BLaER1 treated with 17β-estradiol and CSF1 and Interleukin-3, amounts not matched to agents 10 nM and 100 nM (cell line): ENCODE measurements at regions not wholly inside any gene's neighbourhood (a gene's known extent, or its start where the extent isn't known, plus 50 kb on each side); places are given as distances from the start of the nearest gene placed in this dataset.

ENCODE experiments used
- H3K27ac ChIP-seq, 11 experiments: shearing (Covaris generic); formaldehyde crosslinking; 2 replicates each; pipeline ENCODE4 v1.8.1; 2022
- H3K27me3 ChIP-seq, 11 experiments: shearing (Covaris generic); formaldehyde crosslinking; 2 replicates each; pipeline ENCODE4 v1.8.1; 2022
- H3K36me3 ChIP-seq, 11 experiments: shearing (Covaris generic); formaldehyde crosslinking; 2 replicates each; pipeline ENCODE4 v1.8.1; 2022
- H3K4me1 ChIP-seq, 10 experiments: shearing (Covaris generic); formaldehyde crosslinking; 2 replicates each; pipeline ENCODE4 v1.8.1; 2022
- H3K4me2 ChIP-seq, 11 experiments: shearing (Covaris generic); formaldehyde crosslinking; 2 replicates each; pipeline ENCODE4 v1.8.1; 2022
- H3K4me3 ChIP-seq, 10 experiments: shearing (Covaris generic); formaldehyde crosslinking; 2 replicates each; pipeline ENCODE4 v1.8.1; 2022
- H3K9ac ChIP-seq, 11 experiments: shearing (Covaris generic); formaldehyde crosslinking; 2 replicates each; pipeline ENCODE4 v1.8.1; 2022
- H3K9me3 ChIP-seq, 11 experiments: shearing (Covaris generic); formaldehyde crosslinking; replicated peaks in 1 of 11; 2 replicates each; pipeline ENCODE4 v1.8.1; 2022
- H4K20me1 ChIP-seq, 11 experiments: shearing (Covaris generic); formaldehyde crosslinking; 2 replicates each; pipeline ENCODE4 v1.8.1; 2022
- Cebpa-rat ChIP-seq, 11 experiments: shearing (Covaris generic); IDR thresholded peaks; 2 replicates each; pipeline ENCODE4 v1.8.1; 2022

- Histone ChIP-seq H3K9me3 (no peaks in the 10 kb centered on the region; a peak in 1 of 22 replicates), H4K20me1 (no peaks in the 10 kb centered on the region), H3K9ac (no peak overlapping the region), H3K4me1 (no peaks in the 10 kb centered on the region), H3K27ac (no peak overlapping the region), H3K4me2 (no peak overlapping the region), H3K36me3 (no peaks in the 10 kb centered on the region), H3K27me3 (no peaks in the 10 kb centered on the region), H3K4me3 (no peak overlapping the region)
- TF ChIP-seq Cebpa-rat (IDR thresholded peaks at IDR 0.05), result no peak
Observed at GRCh38 chr20:10947726-10948125, 273.9 kb upstream of the JAG1 start.

- Histone ChIP-seq H3K4me2 (no peak overlapping the region), H4K20me1 (no peaks in the 10 kb centered on the region), H3K36me3 (no peaks in the 10 kb centered on the region), H3K27ac (no peak overlapping the region), H3K9ac (no peak overlapping the region), H3K27me3 (no peaks in the 10 kb centered on the region), H3K4me1 (peaks cover 0 to 9% (median 6%) of the 10 kb centered on the region in 10 experiments; a peak in 15 of 20 replicates), H3K9me3 (no peaks in the 10 kb centered on the region; a peak in 1 of 22 replicates), H3K4me3 (no peak overlapping the region)
- TF ChIP-seq Cebpa-rat (IDR thresholded peaks at IDR 0.05), result no peak
Observed at GRCh38 chr20:10949930-10950783, 276.4 kb upstream of the JAG1 start.

- TF ChIP-seq Cebpa-rat (IDR thresholded peaks at IDR 0.05), result no peak
- Histone ChIP-seq H3K4me3 (no peak overlapping the region), H3K9me3 (no peaks in the 10 kb centered on the region)
Observed at GRCh38 chr20:10951216-10951615, 277.4 kb upstream of the JAG1 start.

GRCh38 chr20:10951904-10952303, 278.1 kb upstream of the JAG1 start:
- peaks cover 0 to 20% (median 14%) of the 10 kb centered on the region in 10 experiments; a peak in 15 of 20 replicates for H3K4me1 ChIP-seq
- no peak overlapping the region for H3K9ac ChIP-seq
- no peaks in the 10 kb centered on the region for H4K20me1 ChIP-seq
- H3K9me3 ChIP-seq, result no peaks in the 10 kb centered on the region; a peak in 1 of 22 replicates
- no peak overlapping the region for H3K4me2 ChIP-seq
- no peak overlapping the region for H3K27ac ChIP-seq
- no peak for TF ChIP-seq Cebpa-rat (IDR thresholded peaks at IDR 0.05)
- no peaks in the 10 kb centered on the region for H3K27me3 ChIP-seq
- no peaks in the 10 kb centered on the region for H3K36me3 ChIP-seq
- H3K4me3 ChIP-seq, result no peak overlapping the region

More at GRCh38 chr20:10951216-10951615, 277.4 kb upstream of the JAG1 start:
- Histone ChIP-seq H3K27me3 (no peaks in the 10 kb centered on the region), H3K27ac (no peak overlapping the region), H3K9ac (no peak overlapping the region), H3K36me3 (no peaks in the 10 kb centered on the region), H3K4me2 (no peak overlapping the region), H3K4me1 (peaks cover 0 to 20% (median 14%) of the 10 kb centered on the region in 10 experiments; a peak in 15 of 20 replicates), H4K20me1 (no peaks in the 10 kb centered on the region)

- no peak overlapping the region for H3K27ac ChIP-seq
- no peak for TF ChIP-seq Cebpa-rat (IDR thresholded peaks at IDR 0.05)
- H3K9ac ChIP-seq, result no peak overlapping the region
- no peaks in the 10 kb centered on the region for H4K20me1 ChIP-seq
- H3K27me3 ChIP-seq, result no peaks in the 10 kb centered on the region
- no peaks in the 10 kb centered on the region for H3K36me3 ChIP-seq
- peaks cover 0 to 20% (median 14%) of the 10 kb centered on the region in 10 experiments; a peak in 15 of 20 replicates for H3K4me1 ChIP-seq
- no peaks in the 10 kb centered on the region; a peak in 1 of 22 replicates for H3K9me3 ChIP-seq
- no peak overlapping the region for H3K4me3 ChIP-seq
- H3K4me2 ChIP-seq, result no peak overlapping the region
Observed at GRCh38 chr20:10953437-10953836, 279.6 kb upstream of the JAG1 start.

GRCh38 chr20:10954137-10954840, 280.5 kb upstream of the JAG1 start:
- no peak for TF ChIP-seq Cebpa-rat (IDR thresholded peaks at IDR 0.05)

GRCh38 chr20:10954908-10955580, 281.2 kb upstream of the JAG1 start:
- Histone ChIP-seq H3K36me3 (no peaks in the 10 kb centered on the region), H3K4me1 (peaks cover 0 to 20% (median 14%) of the 10 kb centered on the region in 10 experiments; a peak in 15 of 20 replicates), H3K27me3 (no peaks in the 10 kb centered on the region), H3K27ac (no peak overlapping the region), H3K9me3 (no peaks in the 10 kb centered on the region; a peak in 1 of 22 replicates), H3K9ac (no peak overlapping the region), H4K20me1 (no peaks in the 10 kb centered on the region), H3K4me3 (no peak overlapping the region), H3K4me2 (peak overlapping the region in 10 of 11 experiments; percentile 4 to 62 (median 42); a peak in 18 of 22 replicates)
- TF ChIP-seq Cebpa-rat (IDR thresholded peaks at IDR 0.05), result no peak

More at GRCh38 chr20:10954137-10954840, 280.5 kb upstream of the JAG1 start:
- H3K9ac ChIP-seq, result no peak overlapping the region
- no peaks in the 10 kb centered on the region; a peak in 1 of 22 replicates for H3K9me3 ChIP-seq
- peaks cover 0 to 20% (median 14%) of the 10 kb centered on the region in 10 experiments; a peak in 15 of 20 replicates for H3K4me1 ChIP-seq
- no peak overlapping the region for H3K4me3 ChIP-seq
- H3K36me3 ChIP-seq, result no peaks in the 10 kb centered on the region
- peak overlapping the region in 6 of 11 experiments; percentile 37 to 62 (median 54); a peak in 8 of 22 replicates for H3K4me2 ChIP-seq
- no peak overlapping the region for H3K27ac ChIP-seq
- H4K20me1 ChIP-seq, result no peaks in the 10 kb centered on the region
- H3K27me3 ChIP-seq, result no peaks in the 10 kb centered on the region

GRCh38 chr20:10958279-10958678, 284.5 kb upstream of the JAG1 start:
- Histone ChIP-seq H3K9me3 (no peaks in the 10 kb centered on the region; a peak in 1 of 22 replicates), H3K4me1 (peaks cover 0 to 22% (median 18%) of the 10 kb centered on the region in 10 experiments; a peak in 17 of 20 replicates), H3K4me3 (no peak overlapping the region), H3K27ac (no peak overlapping the region), H3K27me3 (no peaks in the 10 kb centered on the region), H3K36me3 (no peaks in the 10 kb centered on the region), H3K4me2 (no peak overlapping the region), H3K9ac (no peak overlapping the region), H4K20me1 (no peaks in the 10 kb centered on the region)
- no peak for TF ChIP-seq Cebpa-rat (IDR thresholded peaks at IDR 0.05)

- no peaks in the 10 kb centered on the region; a peak in 1 of 22 replicates for H3K9me3 ChIP-seq
- no peak overlapping the region for H3K4me2 ChIP-seq
- TF ChIP-seq Cebpa-rat (IDR thresholded peaks at IDR 0.05), result no peak
- no peaks in the 10 kb centered on the region for H4K20me1 ChIP-seq
- H3K36me3 ChIP-seq, result no peaks in the 10 kb centered on the region
- peaks cover 10 to 25% (median 20%) of the 10 kb centered on the region in 10 experiments for H3K4me1 ChIP-seq
- no peak overlapping the region for H3K4me3 ChIP-seq
- no peak overlapping the region for H3K27ac ChIP-seq
- no peak overlapping the region for H3K9ac ChIP-seq
- H3K27me3 ChIP-seq, result no peaks in the 10 kb centered on the region
Observed at GRCh38 chr20:10960416-10960815, 286.6 kb upstream of the JAG1 start.
